ENCODE measurements at regions not wholly inside any gene's neighbourhood (a gene's known extent, or its start where the extent isn't known, plus 50 kb on each side); places are given as distances from the start of the nearest gene placed in this dataset.

DNA sequence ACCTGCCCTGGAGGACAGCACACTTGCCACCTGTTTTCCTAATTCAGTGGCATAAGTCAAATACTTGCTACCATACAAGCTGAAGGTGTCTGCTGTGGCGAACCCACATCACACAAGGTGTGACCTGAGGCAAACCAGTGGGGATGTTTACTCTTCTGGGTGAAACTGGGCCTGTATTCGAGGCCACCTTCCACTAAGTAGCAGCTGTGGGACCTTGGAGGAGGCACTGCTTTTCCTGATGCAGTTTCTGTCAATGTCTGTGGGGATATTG, 927.4 kb downstream of the BRD1 start:
- TF ChIP-seq, protein P1, sequence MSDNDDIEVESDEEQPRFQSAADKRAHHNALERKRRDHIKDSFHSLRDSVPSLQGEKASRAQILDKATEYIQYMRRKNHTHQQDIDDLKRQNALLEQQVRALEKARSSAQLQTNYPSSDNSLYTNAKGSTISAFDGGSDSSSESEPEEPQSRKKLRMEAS (IDR thresholded peaks at IDR 0.05; ENCODE audit: low read depth, low read length) = no peak
- TF ChIP-seq POLR2A (IDR thresholded peaks at IDR 0.05; ENCODE audit: extremely low read depth, insufficient read length) = no peak
- no peak overlapping the region for H3K4me3 ChIP-seq (ENCODE audit: low read depth, low read length)
- DNase-seq (ENCODE audit: low read depth) = no peak

DNA sequence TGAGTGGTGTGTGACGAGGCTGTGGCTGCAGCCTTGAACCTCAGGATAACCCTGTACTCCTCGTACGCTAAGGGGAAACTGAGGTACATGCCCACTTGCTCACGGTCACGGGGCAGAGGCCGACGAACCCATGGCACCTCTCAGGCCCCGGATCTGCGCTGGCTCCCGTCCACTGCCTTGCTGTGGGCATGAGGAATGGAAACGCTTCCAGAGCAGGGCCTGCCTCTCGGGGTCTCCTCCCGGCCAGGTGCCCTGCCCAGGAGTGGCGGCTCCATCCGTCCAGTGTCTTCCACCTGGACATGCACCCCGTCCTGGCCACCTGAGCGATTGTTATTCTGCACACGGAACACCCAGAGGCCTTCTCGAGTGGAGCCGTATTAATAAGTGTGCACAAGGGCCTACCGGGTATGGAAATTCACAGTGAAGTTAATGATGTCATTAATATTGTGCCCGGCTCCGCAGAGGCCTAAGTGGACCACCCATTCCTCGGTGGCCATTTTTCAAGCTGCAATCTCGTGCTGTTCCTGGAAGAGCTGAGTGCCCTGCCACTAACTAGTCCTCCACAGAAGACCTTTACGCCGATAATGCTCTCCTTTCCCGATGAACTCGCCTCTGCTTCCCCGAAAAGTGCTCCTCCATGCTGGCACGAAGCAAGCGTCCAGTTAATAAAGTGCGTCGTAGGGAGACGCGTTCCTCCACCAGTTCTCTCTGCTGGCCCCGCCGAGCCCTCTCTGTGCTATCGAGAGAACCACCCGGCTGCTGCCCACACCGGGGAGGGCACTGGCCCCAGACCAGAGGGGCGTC, 927.9 kb downstream of the BRD1 start:
- no peak overlapping the region for H3K4me3 ChIP-seq (ENCODE audit: low read depth, low read length)
- DNase-seq (ENCODE audit: low read depth) = no peak
- TF ChIP-seq, protein P2, sequence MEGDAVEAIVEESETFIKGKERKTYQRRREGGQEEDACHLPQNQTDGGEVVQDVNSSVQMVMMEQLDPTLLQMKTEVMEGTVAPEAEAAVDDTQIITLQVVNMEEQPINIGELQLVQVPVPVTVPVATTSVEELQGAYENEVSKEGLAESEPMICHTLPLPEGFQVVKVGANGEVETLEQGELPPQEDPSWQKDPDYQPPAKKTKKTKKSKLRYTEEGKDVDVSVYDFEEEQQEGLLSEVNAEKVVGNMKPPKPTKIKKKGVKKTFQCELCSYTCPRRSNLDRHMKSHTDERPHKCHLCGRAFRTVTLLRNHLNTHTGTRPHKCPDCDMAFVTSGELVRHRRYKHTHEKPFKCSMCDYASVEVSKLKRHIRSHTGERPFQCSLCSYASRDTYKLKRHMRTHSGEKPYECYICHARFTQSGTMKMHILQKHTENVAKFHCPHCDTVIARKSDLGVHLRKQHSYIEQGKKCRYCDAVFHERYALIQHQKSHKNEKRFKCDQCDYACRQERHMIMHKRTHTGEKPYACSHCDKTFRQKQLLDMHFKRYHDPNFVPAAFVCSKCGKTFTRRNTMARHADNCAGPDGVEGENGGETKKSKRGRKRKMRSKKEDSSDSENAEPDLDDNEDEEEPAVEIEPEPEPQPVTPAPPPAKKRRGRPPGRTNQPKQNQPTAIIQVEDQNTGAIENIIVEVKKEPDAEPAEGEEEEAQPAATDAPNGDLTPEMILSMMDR (IDR thresholded peaks at IDR 0.05; ENCODE audit: low read depth, low read length) = no peak
- TF ChIP-seq, protein P1 (IDR thresholded peaks at IDR 0.05; ENCODE audit: low read depth, low read length) = no peak
- TF ChIP-seq MYC (IDR thresholded peaks at IDR 0.05; ENCODE audit: low read depth, low read length) (no peak), POLR2A (IDR thresholded peaks at IDR 0.05; ENCODE audit: extremely low read depth, insufficient read length) (no peak)

DNA sequence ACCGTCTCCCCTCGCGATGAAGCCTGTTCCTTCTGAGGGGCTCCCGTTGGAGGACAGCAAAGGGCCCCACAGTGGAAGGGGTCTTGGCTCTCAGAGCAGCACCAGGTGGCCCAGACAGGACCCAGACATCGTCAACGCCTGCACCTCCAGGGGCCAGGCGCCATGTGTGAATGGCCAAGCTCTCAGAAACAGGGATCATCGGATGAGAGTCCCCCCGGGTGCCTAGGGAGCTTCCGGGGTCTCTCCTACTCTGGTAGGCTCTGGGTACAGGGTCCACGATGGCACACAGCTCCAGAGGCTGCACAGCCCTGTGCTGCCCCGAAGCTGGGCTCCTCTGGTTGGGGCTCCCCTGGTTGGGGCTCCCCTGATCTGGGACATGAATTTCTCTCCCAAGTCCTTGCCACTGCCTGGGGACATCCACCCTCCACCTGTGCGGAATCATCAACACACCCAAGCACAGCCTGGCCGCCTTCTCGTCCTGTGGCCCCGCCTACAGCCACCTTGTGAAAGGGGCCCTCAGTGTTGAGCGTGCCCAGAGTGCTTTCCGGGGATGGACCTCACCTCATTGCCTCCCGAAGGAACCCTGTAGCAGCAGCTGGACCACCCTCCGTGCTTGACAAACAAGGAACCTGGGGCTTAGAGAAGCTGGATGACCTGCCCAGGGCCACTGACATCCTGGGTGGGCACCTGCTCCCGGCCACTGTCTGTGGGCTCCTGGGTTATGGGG, 929.0 kb downstream of the BRD1 start:
- no peak for DNase-seq (ENCODE audit: low read depth)
- TF ChIP-seq POLR2A (IDR thresholded peaks at IDR 0.05; ENCODE audit: extremely low read depth, insufficient read length) (no peak), MYC (IDR thresholded peaks at IDR 0.05; ENCODE audit: low read depth, low read length) (no peak)
- TF ChIP-seq, protein P2 (IDR thresholded peaks at IDR 0.05; ENCODE audit: low read depth, low read length) = no peak
- TF ChIP-seq, protein P1 (IDR thresholded peaks at IDR 0.05; ENCODE audit: low read depth, low read length) = no peak

DNA sequence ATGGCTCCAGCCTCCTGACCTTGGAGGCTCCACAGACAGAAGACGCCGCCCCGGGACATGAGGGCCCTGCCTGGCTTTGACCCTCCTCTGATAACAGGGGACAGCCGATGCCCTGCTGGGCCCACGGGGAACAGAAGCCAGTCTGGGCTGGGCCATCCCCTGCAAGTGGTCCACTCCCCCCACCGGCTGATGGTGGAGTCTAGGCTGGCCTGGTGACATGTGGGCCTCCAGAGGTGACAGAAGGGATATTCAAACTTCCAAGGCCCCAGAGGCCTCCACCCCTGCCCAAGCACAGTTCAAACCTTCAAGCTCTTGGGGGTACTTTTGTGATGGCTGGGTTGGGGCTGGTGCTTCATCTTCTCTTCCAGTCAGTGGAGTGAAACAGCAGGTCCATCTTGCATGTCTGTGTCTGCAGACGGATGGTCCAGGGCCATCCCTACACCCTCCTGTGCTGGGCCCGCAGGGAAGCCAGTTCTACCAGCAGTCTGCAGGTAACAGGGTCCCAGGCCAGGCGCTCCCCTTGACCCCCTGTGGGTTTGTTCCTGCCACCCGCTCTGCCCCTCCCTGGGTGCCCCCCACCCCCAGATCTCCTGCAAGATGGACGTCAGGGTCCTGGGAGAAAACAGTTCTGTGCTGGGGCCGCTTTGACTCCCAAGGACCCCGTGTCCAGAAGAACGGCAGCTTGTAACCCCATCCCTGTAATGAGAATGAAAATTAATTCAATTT, 929.9 kb downstream of the BRD1 start:
- TF ChIP-seq, protein P1 (IDR thresholded peaks at IDR 0.05; ENCODE audit: low read depth, low read length) = no peak
- TF ChIP-seq, protein P2 (IDR thresholded peaks at IDR 0.05; ENCODE audit: low read depth, low read length) = no peak
- TF ChIP-seq POLR2A (IDR thresholded peaks at IDR 0.05; ENCODE audit: extremely low read depth, insufficient read length) (no peak), MYC (IDR thresholded peaks at IDR 0.05; ENCODE audit: low read depth, low read length) (no peak)
- no peak overlapping the region for H3K4me3 ChIP-seq (ENCODE audit: low read depth, low read length)
- DNase-seq (ENCODE audit: low read depth) = no peak

More for the DNA sequence above, 929.0 kb downstream of the BRD1 start:
- no peak overlapping the region for H3K4me3 ChIP-seq (ENCODE audit: low read depth, low read length)

DNA sequence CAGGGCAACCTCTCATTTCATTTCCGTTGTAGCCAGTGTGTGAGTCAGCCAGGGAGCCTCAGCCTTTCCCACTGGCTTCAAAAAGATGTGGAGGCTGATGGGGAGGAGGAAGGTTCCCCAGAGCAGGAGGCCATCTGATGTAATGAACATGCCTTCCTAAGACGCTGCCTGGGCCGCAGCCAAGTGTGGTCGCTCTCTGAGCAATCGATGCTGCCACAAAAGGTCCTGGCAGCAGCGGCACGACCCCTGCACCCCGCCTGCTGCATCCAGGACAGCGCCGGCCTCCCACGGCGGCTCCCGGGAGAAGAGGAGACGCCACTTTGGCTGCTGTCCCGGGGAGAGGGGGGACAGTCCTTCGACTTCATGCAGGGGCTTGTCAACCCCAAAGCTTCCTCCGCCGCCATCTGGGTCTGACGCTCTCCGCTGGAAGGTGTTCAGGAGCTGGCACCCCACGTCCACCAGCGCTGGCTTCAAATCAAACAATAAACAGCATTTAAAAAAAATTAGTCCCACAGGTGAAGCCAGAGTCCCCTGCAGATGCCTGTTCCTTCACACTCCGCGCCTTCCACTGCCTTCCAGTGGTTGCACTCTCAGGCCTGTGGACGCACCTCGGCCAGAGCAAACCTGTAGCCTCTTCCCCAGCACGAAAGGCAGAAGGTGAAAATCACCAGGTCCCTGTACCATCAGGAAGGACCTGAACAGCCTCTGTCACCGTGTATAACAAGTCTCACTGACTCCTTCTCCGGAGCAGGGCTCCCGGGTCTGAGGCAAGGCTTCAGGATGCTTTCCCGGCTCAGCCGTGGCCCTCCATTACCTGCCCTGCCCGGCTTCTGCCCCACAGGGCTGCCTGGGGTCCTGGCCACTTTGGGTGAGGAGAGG, 930.7 kb downstream of the BRD1 start:
- TF ChIP-seq, protein P1 (IDR thresholded peaks at IDR 0.05; ENCODE audit: low read depth, low read length) = no peak
- TF ChIP-seq, protein P2 (IDR thresholded peaks at IDR 0.05; ENCODE audit: low read depth, low read length) = no peak
- TF ChIP-seq MYC (IDR thresholded peaks at IDR 0.05; ENCODE audit: low read depth, low read length) (no peak), POLR2A (IDR thresholded peaks at IDR 0.05; ENCODE audit: extremely low read depth, insufficient read length) (no peak)
- no peak overlapping the region for H3K4me3 ChIP-seq (ENCODE audit: low read depth, low read length)
- DNase-seq (ENCODE audit: low read depth) = peak; percentile 6

All from NB4 (cell line).